GM10266 (cell line): ENCODE measurements at regions not wholly inside any gene's neighbourhood (a gene's known extent, or its start where the extent isn't known, plus 50 kb on each side); places are given as distances from the start of the nearest gene placed in this dataset.

ENCODE experiments used
- DNase-seq: peaks from one replicate; pipeline ENCODE4 v3.0.0; 2012; ENCODE audit errors: extremely low spot score
- TF ChIP-seq, protein P1 (sequence below): IDR thresholded peaks from 2 replicates; pipeline ENCODE4 v1.5.1; 2012; ENCODE audit warnings: mild to moderate bottlenecking, low read depth; ENCODE audit not compliant: control insufficient read depth, insufficient read depth; ENCODE audit errors: missing control alignments

DNA sequence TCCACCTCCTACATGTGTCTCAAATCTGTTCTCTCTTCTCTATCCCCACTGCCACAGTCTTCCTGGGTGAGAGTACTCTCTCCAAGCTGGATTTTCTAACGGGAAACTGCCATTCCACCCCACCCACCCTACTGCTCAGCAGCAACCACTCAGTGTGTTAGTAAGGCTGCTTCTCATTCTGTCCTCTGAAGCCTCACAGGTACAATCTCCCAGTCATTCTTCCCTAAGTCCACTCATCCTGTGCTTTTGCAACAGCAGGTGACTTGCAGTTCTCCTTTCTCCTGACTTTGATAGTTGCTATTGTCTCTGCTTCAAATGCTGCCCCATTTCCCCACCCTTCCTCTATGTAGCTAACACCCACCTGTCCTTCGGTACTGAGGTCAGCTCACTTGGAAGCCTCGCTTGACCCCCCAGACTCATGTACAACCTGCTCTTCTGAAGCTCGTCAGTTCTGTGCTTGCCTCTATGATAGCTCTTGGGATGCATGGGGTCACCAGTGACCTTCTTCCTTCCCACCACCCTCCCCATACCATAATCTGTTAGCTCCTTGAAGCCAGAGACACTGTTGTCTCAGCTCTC lies 188.9 kb downstream of the RRAGC start:
- TF ChIP-seq, protein P1, sequence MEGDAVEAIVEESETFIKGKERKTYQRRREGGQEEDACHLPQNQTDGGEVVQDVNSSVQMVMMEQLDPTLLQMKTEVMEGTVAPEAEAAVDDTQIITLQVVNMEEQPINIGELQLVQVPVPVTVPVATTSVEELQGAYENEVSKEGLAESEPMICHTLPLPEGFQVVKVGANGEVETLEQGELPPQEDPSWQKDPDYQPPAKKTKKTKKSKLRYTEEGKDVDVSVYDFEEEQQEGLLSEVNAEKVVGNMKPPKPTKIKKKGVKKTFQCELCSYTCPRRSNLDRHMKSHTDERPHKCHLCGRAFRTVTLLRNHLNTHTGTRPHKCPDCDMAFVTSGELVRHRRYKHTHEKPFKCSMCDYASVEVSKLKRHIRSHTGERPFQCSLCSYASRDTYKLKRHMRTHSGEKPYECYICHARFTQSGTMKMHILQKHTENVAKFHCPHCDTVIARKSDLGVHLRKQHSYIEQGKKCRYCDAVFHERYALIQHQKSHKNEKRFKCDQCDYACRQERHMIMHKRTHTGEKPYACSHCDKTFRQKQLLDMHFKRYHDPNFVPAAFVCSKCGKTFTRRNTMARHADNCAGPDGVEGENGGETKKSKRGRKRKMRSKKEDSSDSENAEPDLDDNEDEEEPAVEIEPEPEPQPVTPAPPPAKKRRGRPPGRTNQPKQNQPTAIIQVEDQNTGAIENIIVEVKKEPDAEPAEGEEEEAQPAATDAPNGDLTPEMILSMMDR, result no peak
- no peak for DNase-seq

GRCh38 chr1:38667626-38668025 lies 191.9 kb downstream of the RRAGC start:
- DNase-seq, result no peak
- TF ChIP-seq, protein P1, result no peak

GRCh38 chr1:38662126-38662525 lies 197.4 kb downstream of the RRAGC start:
- no peak for DNase-seq
- TF ChIP-seq, protein P1, result no peak

DNA sequence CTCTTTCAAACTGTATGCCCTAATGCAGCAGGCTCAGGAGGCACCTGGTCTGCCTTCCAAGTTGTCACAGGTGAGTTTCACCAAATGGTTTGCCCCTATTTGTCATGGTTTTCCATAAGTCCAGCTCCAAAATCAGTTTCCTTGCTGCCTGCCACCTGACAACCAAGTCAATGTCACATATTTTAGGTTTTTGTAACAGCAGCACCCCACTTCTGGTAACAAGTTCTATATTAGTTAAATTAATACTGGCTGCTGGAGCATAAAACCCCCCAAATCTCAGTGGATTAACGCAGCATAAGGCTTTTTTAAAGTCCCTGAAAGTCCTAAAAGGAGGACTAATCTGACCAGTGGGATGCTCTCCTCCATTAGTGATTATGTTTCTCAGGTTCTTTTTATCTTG lies 200.7 kb downstream of the RRAGC start:
- no peak for DNase-seq
- TF ChIP-seq, protein P1, result no peak

- DNase-seq, result no peak
- TF ChIP-seq, protein P1, result no peak
These were observed 201.7 kb downstream of the RRAGC start for GRCh38 chr1:38657873-38658272.

DNA sequence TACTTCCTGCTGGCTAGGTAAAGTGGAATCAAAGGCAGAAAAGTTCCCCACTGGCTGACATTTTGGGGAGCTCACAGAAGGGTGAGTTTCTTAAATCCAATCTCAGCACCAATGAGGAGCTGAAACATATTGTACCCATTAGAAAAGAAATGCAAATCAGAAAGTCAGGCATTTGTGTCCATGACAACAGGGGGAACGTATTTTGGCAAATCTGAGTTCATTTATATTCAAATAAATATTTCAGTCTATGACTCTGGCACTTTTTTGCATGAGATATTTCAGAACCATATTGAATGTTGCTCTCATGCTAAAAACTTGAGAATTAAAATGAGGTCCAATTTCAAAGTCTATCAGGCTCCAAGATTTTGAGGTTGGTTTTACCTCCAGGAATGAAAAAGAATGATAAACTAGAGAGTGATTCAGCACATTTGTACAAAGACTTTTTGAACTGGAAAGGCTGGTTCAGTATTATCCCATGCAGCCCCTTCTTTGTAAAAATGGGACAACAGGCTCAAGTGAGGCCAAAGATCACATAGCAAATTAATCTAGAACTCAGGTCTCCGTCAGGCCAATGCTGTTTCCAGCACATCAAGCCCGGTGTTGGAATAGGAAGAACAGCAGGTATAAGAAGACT lies 202.2 kb downstream of the RRAGC start:
- TF ChIP-seq, protein P1, result no peak
- DNase-seq, result no peak

- no peak for DNase-seq
- TF ChIP-seq, protein P1, result no peak
These were observed 202.8 kb downstream of the RRAGC start for GRCh38 chr1:38656726-38657125.
